Loucy (cell line): ENCODE measurements at regions not wholly inside any gene's neighbourhood (a gene's known extent, or its start where the extent isn't known, plus 50 kb on each side); places are given as distances from the start of the nearest gene placed in this dataset.

ENCODE experiments used
- CTCF ChIP-seq: fragments of 200-600 bp; sonication (generic); conservative IDR thresholded peaks from 2 replicates; pipeline ENCODE4 v1.5.1; 2014; ENCODE audit warnings: mild to moderate bottlenecking, antibody characterized with exemption, low read length
- EZH2phosphoT487 ChIP-seq: fragments of 200-600 bp; IDR thresholded peaks from 2 replicates; pipeline ENCODE4 v1.6.1; 2018; ENCODE audit warnings: antibody characterized with exemption, mild to moderate bottlenecking, moderate library complexity, borderline replicate concordance

- TF ChIP-seq CTCF (no peak), EZH2phosphoT487 (no peak)
Measured at GRCh38 chr13:26949701-26950502, 189.3 kb upstream of the GPR12 start.
